OCI-LY7 (cell line): ENCODE measurements at regions not wholly inside any gene's neighbourhood (a gene's known extent, or its start where the extent isn't known, plus 50 kb on each side); places are given as distances from the start of the nearest gene placed in this dataset.

Experiments used
- BruUV-seq: library from RNA; stranded (reverse); fragments of 400-500 nt; replicated peaks from 2 replicates; lab custom pipeline; 2021; lab: Mats Ljungman, UMichigan
- CTCF ChIA-PET: fragments of 300-600 bp; sonication (Branson Sonifier 250); formaldehyde crosslinking; loops from one replicate; lab custom pipeline; 2022; ENCODE audit warnings: antibody characterized with exemption; ENCODE audit not compliant: unreplicated experiment; lab: Charles Lee
- POLR2A ChIA-PET: fragments of 300-600 bp; sonication (Branson Sonifier 250); formaldehyde crosslinking; loops from one replicate; lab custom pipeline; 2022; ENCODE audit warnings: antibody characterized with exemption; lab: Charles Lee
- DNase-seq: peaks from one replicate; pipeline ENCODE4 v3.0.0-alpha.2; 2015; ENCODE audit warnings: low spot score
- H2AFZ ChIP-seq: fragments of 200-600 bp; sonication (generic), shearing (Covaris generic); 2 replicates; pipeline ENCODE4 v1.6.1; 2014; ENCODE audit warnings: mild to moderate bottlenecking, antibody characterized with exemption, low read length, moderate library complexity
- H3K27ac ChIP-seq: fragments of 200-600 bp; sonication (generic); 2 replicates; pipeline ENCODE4 v1.5.1; 2014; ENCODE audit warnings: mixed run types, low read depth, mild to moderate bottlenecking, moderate library complexity, low read length, inconsistent platforms; ENCODE audit not compliant: poor library complexity, severe bottlenecking
- H3K36me3 ChIP-seq: fragments of 200-600 bp; sonication (generic); 2 replicates; pipeline ENCODE4 v1.6.1; 2014; ENCODE audit warnings: mild to moderate bottlenecking, antibody characterized with exemption, low read length, moderate library complexity, mixed read lengths; ENCODE audit not compliant: insufficient read depth
- H3K4me1 ChIP-seq: fragments of 200-600 bp; sonication (generic); 2 replicates; pipeline ENCODE4 v1.5.1; 2014; ENCODE audit warnings: mild to moderate bottlenecking, low read length; ENCODE audit not compliant: insufficient read depth, poor library complexity, severe bottlenecking
- H3K4me2 ChIP-seq: fragments of 200-600 bp; sonication (generic); 2 replicates; pipeline ENCODE4 v1.6.1; 2014; ENCODE audit warnings: mild to moderate bottlenecking, low read length
- H3K4me3 ChIP-seq: fragments of 200-600 bp; sonication (generic); 2 replicates; pipeline ENCODE4 v1.5.1; 2014; ENCODE audit warnings: mild to moderate bottlenecking, low read depth, low read length; ENCODE audit not compliant: poor library complexity, severe bottlenecking
- H3K79me2 ChIP-seq: fragments of 200-600 bp; sonication (generic); 2 replicates; pipeline ENCODE4 v1.6.1; 2016; ENCODE audit warnings: low read depth, mild to moderate bottlenecking, low read length, moderate library complexity, mixed read lengths; ENCODE audit not compliant: insufficient read depth
- H3K9me2 ChIP-seq: fragments of 200-600 bp; sonication (generic); 2 replicates; pipeline ENCODE4 v1.6.1; 2016; ENCODE audit warnings: mild to moderate bottlenecking, low read length, mixed read lengths; ENCODE audit not compliant: insufficient read depth
- H3K9me3 ChIP-seq: fragments of 200-600 bp; sonication (generic); 2 replicates; pipeline ENCODE4 v1.6.1; 2014; ENCODE audit warnings: mild to moderate bottlenecking, mixed run types, low read length, mixed read lengths
- H4K20me1 ChIP-seq: fragments of 200-600 bp; sonication (generic); 2 replicates; pipeline ENCODE4 v1.6.1; 2014; ENCODE audit warnings: mild to moderate bottlenecking, antibody characterized with exemption, low read length, moderate library complexity, mixed read lengths; ENCODE audit not compliant: insufficient read depth
- EZH2phosphoT487 ChIP-seq: fragments of 200-600 bp; sonication (generic); IDR thresholded peaks from 2 replicates; pipeline ENCODE4 v1.6.1; 2018; ENCODE audit warnings: low read depth, borderline replicate concordance, mild to moderate bottlenecking, mixed run types, antibody characterized with exemption, low read length, moderate library complexity, mixed read lengths
- intact Hi-C: fragments of 100-400 bp; cut with micrococcal nuclease; formaldehyde crosslinking; loops from one replicate; pipeline ENCODE4 v1.10.0; 2022; ENCODE audit not compliant: unreplicated experiment
- TF ChIP-seq, protein P1 (sequence below): fragments of 200-600 bp; sonication (generic); conservative IDR thresholded peaks from 2 replicates; pipeline ENCODE4 v1.5.1; 2014; ENCODE audit warnings: mild to moderate bottlenecking, antibody characterized with exemption, low read length, moderate library complexity, mixed read lengths

DNA sequence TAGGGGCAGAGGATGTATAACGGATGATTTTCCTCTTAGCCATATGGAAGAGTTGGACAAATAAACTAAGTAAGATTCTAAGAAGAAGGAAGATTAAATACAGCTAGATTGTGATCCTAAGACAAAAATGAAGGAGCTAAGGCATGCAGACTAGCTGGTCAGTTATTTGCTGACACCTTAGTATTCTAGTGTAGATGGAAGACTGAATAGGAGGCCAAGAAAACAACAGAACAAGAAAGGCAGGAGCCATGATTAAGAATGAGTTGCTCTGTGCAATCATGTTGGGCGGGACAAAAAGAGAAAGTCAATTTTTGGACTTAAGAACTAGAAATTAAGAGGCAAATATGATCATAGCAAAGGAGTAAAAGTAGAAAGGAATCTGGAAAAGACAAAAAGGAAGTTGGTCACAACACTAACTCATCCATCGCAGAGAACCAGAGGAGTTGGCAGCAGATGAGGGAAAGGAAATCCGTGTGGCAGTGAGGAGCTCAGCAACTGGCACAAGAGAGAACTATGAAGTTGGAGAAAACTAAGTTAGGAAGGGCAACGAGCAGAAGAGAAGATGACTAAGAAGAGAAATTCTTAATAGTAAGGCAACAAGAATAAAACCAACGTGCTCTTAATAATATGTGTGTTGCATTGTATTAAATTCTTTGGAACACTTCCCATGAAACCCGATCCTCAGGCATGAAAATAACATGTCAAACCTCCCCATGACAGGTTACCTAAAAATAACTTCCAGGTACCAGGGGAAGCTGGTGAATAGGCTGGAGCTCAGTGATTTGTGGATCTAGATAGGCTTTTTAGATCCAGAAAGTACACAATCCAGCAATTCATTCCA lies 234.4 kb downstream of the LTN1 start:
- Histone ChIP-seq H3K4me1 (peaks cover 10% of the 10 kb centered on the region), H3K4me2 (no peak overlapping the region), H3K9me3 (no peaks in the 10 kb centered on the region), H3K27ac (no peak overlapping the region), H2AFZ (no peak overlapping the region), H3K36me3 (no peaks in the 10 kb centered on the region), H3K4me3 (no peak overlapping the region), H3K79me2 (no peaks in the 10 kb centered on the region), H3K9me2 (no peaks in the 10 kb centered on the region), H4K20me1 (no peaks in the 10 kb centered on the region)
- CTCF ChIA-PET: no interaction called here
- no peak for TF ChIP-seq EZH2phosphoT487
- TF ChIP-seq, protein P1, sequence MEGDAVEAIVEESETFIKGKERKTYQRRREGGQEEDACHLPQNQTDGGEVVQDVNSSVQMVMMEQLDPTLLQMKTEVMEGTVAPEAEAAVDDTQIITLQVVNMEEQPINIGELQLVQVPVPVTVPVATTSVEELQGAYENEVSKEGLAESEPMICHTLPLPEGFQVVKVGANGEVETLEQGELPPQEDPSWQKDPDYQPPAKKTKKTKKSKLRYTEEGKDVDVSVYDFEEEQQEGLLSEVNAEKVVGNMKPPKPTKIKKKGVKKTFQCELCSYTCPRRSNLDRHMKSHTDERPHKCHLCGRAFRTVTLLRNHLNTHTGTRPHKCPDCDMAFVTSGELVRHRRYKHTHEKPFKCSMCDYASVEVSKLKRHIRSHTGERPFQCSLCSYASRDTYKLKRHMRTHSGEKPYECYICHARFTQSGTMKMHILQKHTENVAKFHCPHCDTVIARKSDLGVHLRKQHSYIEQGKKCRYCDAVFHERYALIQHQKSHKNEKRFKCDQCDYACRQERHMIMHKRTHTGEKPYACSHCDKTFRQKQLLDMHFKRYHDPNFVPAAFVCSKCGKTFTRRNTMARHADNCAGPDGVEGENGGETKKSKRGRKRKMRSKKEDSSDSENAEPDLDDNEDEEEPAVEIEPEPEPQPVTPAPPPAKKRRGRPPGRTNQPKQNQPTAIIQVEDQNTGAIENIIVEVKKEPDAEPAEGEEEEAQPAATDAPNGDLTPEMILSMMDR: no peak
- no peak for DNase-seq
- intact Hi-C loops: no loop called here
- no TSS peak for BruUV-seq
- POLR2A ChIA-PET: no interaction called here

DNA sequence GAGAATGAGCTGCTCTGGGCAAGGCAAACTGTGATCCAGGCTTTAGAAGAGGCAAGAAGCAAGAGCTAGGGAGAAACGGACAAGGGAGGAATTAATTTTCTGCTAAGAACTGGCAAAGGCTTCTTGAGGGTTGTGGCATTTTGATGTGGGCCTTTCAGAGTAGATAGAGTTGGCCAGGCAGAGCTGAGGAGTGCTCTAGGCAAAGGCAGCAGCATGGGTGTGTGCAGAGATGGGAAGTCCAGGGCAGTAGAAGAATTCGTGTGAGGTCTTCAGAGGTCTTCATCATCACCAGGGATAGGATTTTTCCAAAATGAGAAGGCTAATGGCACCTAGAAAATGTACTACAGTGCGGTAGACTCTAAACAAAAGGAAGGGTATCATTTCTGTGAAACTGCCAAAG lies 237.8 kb downstream of the LTN1 start:
- Histone ChIP-seq H3K4me2 (no peak overlapping the region), H3K9me2 (no peaks in the 10 kb centered on the region), H3K27ac (no peak overlapping the region), H3K9me3 (no peaks in the 10 kb centered on the region), H3K4me1 (no peaks in the 10 kb centered on the region), H2AFZ (no peak overlapping the region), H3K36me3 (no peaks in the 10 kb centered on the region), H3K79me2 (no peaks in the 10 kb centered on the region), H4K20me1 (no peaks in the 10 kb centered on the region), H3K4me3 (no peak overlapping the region)
- POLR2A ChIA-PET: interaction anchor here (0.8 kb wide), 1 partner anchor 17 kb away, joined by 3 read pairs; no protein-coding TSS in a partner anchor
- TF ChIP-seq, protein P1: no peak
- no peak for TF ChIP-seq EZH2phosphoT487
- no TSS peak for BruUV-seq
- no peak for DNase-seq
- intact Hi-C loops: no loop called here
- CTCF ChIA-PET: no interaction called here

DNA sequence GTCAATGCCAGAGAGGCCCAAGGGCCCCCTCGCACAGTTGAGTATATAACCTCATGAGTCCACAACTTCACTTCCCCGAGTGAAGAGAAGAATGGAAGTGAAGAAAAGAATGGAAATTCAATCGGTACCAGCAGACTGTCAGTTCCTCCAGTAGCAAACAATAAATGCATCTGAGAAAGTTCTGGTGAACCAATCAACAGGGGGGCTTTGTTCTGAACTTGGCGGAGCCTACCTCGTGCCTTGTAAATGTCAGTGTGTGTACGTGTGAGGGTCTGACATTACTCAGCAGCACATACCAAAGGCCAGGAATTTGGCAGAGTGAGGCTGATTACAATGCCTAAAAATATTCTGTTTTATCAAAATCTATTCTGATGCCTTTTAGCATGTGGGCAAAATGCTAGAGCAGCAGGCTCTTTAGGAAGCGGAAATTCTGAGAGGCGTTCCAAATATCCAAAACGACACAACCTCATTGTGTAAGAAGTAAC lies 238.5 kb downstream of the LTN1 start:
- intact Hi-C loops: no loop called here
- H4K20me1 ChIP-seq: no peaks in the 10 kb centered on the region
- no peak for DNase-seq
- POLR2A ChIA-PET: no interaction called here
- no peaks in the 10 kb centered on the region for H3K9me3 ChIP-seq
- BruUV-seq: no TSS peak
- no peak overlapping the region for H2AFZ ChIP-seq
- no peaks in the 10 kb centered on the region for H3K4me1 ChIP-seq
- no peaks in the 10 kb centered on the region for H3K36me3 ChIP-seq
- TF ChIP-seq, protein P1: no peak
- no peak for TF ChIP-seq EZH2phosphoT487
- no peaks in the 10 kb centered on the region for H3K9me2 ChIP-seq
- no peak overlapping the region for H3K4me3 ChIP-seq
- no peak overlapping the region for H3K27ac ChIP-seq
- no peak overlapping the region for H3K4me2 ChIP-seq
- no peaks in the 10 kb centered on the region for H3K79me2 ChIP-seq
- CTCF ChIA-PET: no interaction called here
